GM12878 (cell line): ENCODE measurements at regions not wholly inside any gene's neighbourhood (a gene's known extent, or its start where the extent isn't known, plus 50 kb on each side); places are given as distances from the start of the nearest gene placed in this dataset.

Experiments used
- ATAC-seq: fragments of 200-7000 bp; cut with Tn5 transposase; 3 replicates; pipeline ENCODE4 v1.9.1; 2020; ENCODE audit warnings: mild to moderate bottlenecking, moderate library complexity
- BruUV-seq: library from RNA; stranded (reverse); fragments of 400-500 nt; replicated peaks from 2 replicates; lab custom pipeline; 2021; lab: Mats Ljungman, UMichigan
- CTCF ChIA-PET: fragments of 300-600 bp; sonication (Branson Sonifier 250); formaldehyde crosslinking; extraction: SDS; loops from one replicate; lab custom pipeline; 2021; ENCODE audit warnings: inconsistent platforms; lab: Yijun Ruan, JAX
- POLR2A ChIA-PET: fragments of 350-600 bp; formaldehyde crosslinking; extraction: SDS; loops from one replicate; lab custom pipeline; 2021; ENCODE audit warnings: inconsistent platforms; lab: Charles Lee
- RAD21 ChIA-PET: fragments of 300-600 bp; sonication (Branson Sonifier 250); formaldehyde crosslinking; loops from one replicate; lab custom pipeline; 2023; ENCODE audit warnings: antibody characterized with exemption; ENCODE audit not compliant: unreplicated experiment; lab: Charles Lee
- SMC1A ChIA-PET: fragments of 300-600 bp; sonication (Branson Sonifier 250); formaldehyde crosslinking; loops from one replicate; lab custom pipeline; 2023; ENCODE audit not compliant: unreplicated experiment, uncharacterized antibody; lab: Charles Lee
- DNase-seq: peaks from one replicate; pipeline ENCODE4 v3.0.0-alpha.2; 2011; ENCODE audit warnings: low read depth, low spot score
- FAIRE-seq: peaks from 3 replicates; lab custom pipeline; 2011; peaks lifted over from hg19 to GRCh38; lab: Jason Lieb, UNC
- H2AFZ ChIP-seq: 2 replicates; pipeline ENCODE4 v1.6.0; 2011; ENCODE audit warnings: low read depth, low read length, control low read depth; ENCODE audit not compliant: control insufficient read depth
- H3K27ac ChIP-seq: 2 replicates; pipeline ENCODE4 v1.5.1; 2011; ENCODE audit warnings: control low read depth; ENCODE audit not compliant: control insufficient read depth, insufficient read depth
- H3K27me3 ChIP-seq, 2 experiments: replicated peaks in 1 of 2; 2 replicates each; pipeline versions ENCODE4 v1.6.0 to v1.6.1; 2011; ENCODE audit warnings: low read length in 1 of 2; ENCODE audit not compliant: control insufficient read depth in 2 of 2, insufficient read depth in 2 of 2
- H3K36me3 ChIP-seq, 2 experiments: 2 replicates each; pipeline ENCODE4 v1.5.1; 2011; ENCODE audit warnings: low read length in 1 of 2; ENCODE audit not compliant: control insufficient read depth in 2 of 2, insufficient read depth in 2 of 2
- H3K4me1 ChIP-seq: 2 replicates; pipeline ENCODE4 v1.6.1; 2011; ENCODE audit warnings: mild to moderate bottlenecking, low read length, moderate library complexity, mixed read lengths; ENCODE audit not compliant: control insufficient read depth, insufficient read depth
- H3K4me2 ChIP-seq: 2 replicates; pipeline ENCODE4 v1.6.0; 2011; ENCODE audit warnings: control low read depth; ENCODE audit not compliant: control insufficient read depth, insufficient read depth
- H3K4me3 ChIP-seq: fragments of 200-600 bp; sonication (generic); 2 replicates; pipeline ENCODE4 v1.5.1; 2016
- H3K79me2 ChIP-seq: 2 replicates; pipeline ENCODE4 v1.6.0; 2011; ENCODE audit warnings: low read length; ENCODE audit not compliant: control insufficient read depth, insufficient read depth
- H3K9ac ChIP-seq: 2 replicates; pipeline ENCODE4 v1.8.0; 2011; ENCODE audit warnings: low read length, control low read depth, mixed read lengths; ENCODE audit not compliant: control insufficient read depth, insufficient read depth
- H3K9me3 ChIP-seq: replicated peaks from 3 replicates; pipeline ENCODE4 v1.5.1; 2011; ENCODE audit warnings: mild to moderate bottlenecking, low read length; ENCODE audit not compliant: control insufficient read depth, insufficient read depth
- H4K20me1 ChIP-seq: 2 replicates; pipeline ENCODE4 v1.6.0; 2011; ENCODE audit not compliant: control insufficient read depth, insufficient read depth
- CEBPB ChIP-seq, 2 experiments: fragments of 150-350 bp in 1 of 2; IDR thresholded peaks; 2 replicates each; pipeline ENCODE4 v1.6.1; 2012 to 2014; ENCODE audit warnings: low read depth in 2 of 2, low read length in 2 of 2, borderline replicate concordance in 1 of 2, inconsistent platforms in 1 of 2
- LARP7 ChIP-seq: fragments of 450-650 bp; IDR thresholded peaks from 2 replicates; pipeline ENCODE4 v1.6.1; 2017; ENCODE audit warnings: mild to moderate bottlenecking
- MXI1 ChIP-seq: fragments of 150-350 bp; IDR thresholded peaks from 2 replicates; pipeline ENCODE4 v1.6.1; 2011; ENCODE audit warnings: low read depth, mild to moderate bottlenecking, inconsistent platforms, low read length, improper control_type of control experiment
- RBBP5 ChIP-seq: fragments of 200-600 bp; sonication (generic); conservative IDR thresholded peaks from 2 replicates; pipeline ENCODE4 v1.6.1; 2016
- SMC3 ChIP-seq: IDR thresholded peaks from 2 replicates; pipeline ENCODE4 v1.6.1; 2011; ENCODE audit warnings: low read length, improper control_type of control experiment, borderline replicate concordance
- WGBS: methylation state at CpG from one replicate; pipeline ENCODE4 v1.1.6; 2016; ENCODE audit warnings: low lambda C conversion rate; ENCODE audit not compliant: insufficient replicate concordance, insufficient coverage; ENCODE audit errors: missing lambda C conversion rate; 5-methylcytosine and 5-hydroxymethylcytosine counted together
- in situ Hi-C: fragments of 300-500 bp; cut with MboI; formaldehyde crosslinking; loops from 9 replicates; pipeline ENCODE4 v1.14.3; 2018; ENCODE audit warnings: mixed read lengths
- intact Hi-C: fragments of 100-400 bp; cut with micrococcal nuclease; formaldehyde crosslinking; loops from one replicate; pipeline ENCODE4 v1.14.2; 2022; ENCODE audit not compliant: unreplicated experiment
- TF ChIP-seq, protein P1 (sequence below): IDR thresholded peaks from 2 replicates; pipeline ENCODE4 v1.6.1; 2012; ENCODE audit warnings: low read length, inconsistent platforms

GRCh38 chr7:22931011-22931410 lies 82.9 kb downstream of the HYCC1 start:
- WGBS = 76% methylated on average over 3 of the region's 3 CpGs
- TF ChIP-seq CEBPB (IDR thresholded peaks at IDR 0.05; ENCODE audit: borderline replicate concordance in 1 of 2, low read depth in 2 of 2, low read length in 2 of 2) = no peak
- TF ChIP-seq MXI1 = no peak
- TF ChIP-seq LARP7 = no peak
- no peak for TF ChIP-seq RBBP5
- TF ChIP-seq, protein P1, sequence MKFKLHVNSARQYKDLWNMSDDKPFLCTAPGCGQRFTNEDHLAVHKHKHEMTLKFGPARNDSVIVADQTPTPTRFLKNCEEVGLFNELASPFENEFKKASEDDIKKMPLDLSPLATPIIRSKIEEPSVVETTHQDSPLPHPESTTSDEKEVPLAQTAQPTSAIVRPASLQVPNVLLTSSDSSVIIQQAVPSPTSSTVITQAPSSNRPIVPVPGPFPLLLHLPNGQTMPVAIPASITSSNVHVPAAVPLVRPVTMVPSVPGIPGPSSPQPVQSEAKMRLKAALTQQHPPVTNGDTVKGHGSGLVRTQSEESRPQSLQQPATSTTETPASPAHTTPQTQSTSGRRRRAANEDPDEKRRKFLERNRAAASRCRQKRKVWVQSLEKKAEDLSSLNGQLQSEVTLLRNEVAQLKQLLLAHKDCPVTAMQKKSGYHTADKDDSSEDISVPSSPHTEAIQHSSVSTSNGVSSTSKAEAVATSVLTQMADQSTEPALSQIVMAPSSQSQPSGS = no peak
- H3K27me3 ChIP-seq = no peaks in the 10 kb centered on the region
- DNase-seq (no peak), FAIRE-seq (no peak), ATAC-seq (no peak)
- no peak overlapping the region for H3K4me2 ChIP-seq
- no TSS peak for BruUV-seq
- RAD21 ChIA-PET = no interaction called here
- no peaks in the 10 kb centered on the region for H4K20me1 ChIP-seq
- no peaks in the 10 kb centered on the region for H3K79me2 ChIP-seq
- H3K9me3 ChIP-seq = no peaks in the 10 kb centered on the region; the same call in 2 of the 3 replicates
- POLR2A ChIA-PET = interaction anchor here (0.6 kb wide), 1 partner anchor 12 kb away, joined by 5 read pairs; no protein-coding TSS in a partner anchor
- intact Hi-C loops = no loop called here
- no peaks in the 10 kb centered on the region for H3K4me1 ChIP-seq
- H2AFZ ChIP-seq = no peak overlapping the region
- CTCF ChIA-PET = no interaction called here
- H3K9ac ChIP-seq = no peak overlapping the region
- SMC1A ChIA-PET = no interaction called here
- H3K27ac ChIP-seq = no peak overlapping the region
- no peaks in the 10 kb centered on the region for H3K36me3 ChIP-seq
- H3K4me3 ChIP-seq = no peak overlapping the region
- in situ Hi-C loops = no loop called here

GRCh38 chr7:22922307-22922706 lies 91.6 kb downstream of the HYCC1 start:
- no TSS peak for BruUV-seq
- Histone ChIP-seq H4K20me1 (no peaks in the 10 kb centered on the region), H3K9me3 (no peaks in the 10 kb centered on the region; the same call in 2 of the 3 replicates), H3K4me2 (no peak overlapping the region), H3K4me3 (no peak overlapping the region), H3K4me1 (no peaks in the 10 kb centered on the region), H3K79me2 (no peaks in the 10 kb centered on the region), H3K27me3 (no peaks in the 10 kb centered on the region), H2AFZ (no peak overlapping the region), H3K36me3 (no peaks in the 10 kb centered on the region), H3K9ac (no peak overlapping the region), H3K27ac (no peak overlapping the region)
- WGBS = 100% methylated on average over 2 of the region's 2 CpGs
- ChIA-PET POLR2A (no interaction called here), SMC1A (no interaction called here), CTCF (no interaction called here), RAD21 (interaction anchor here (0.6 kb wide), 1 partner anchor 49 kb away, joined by 5 read pairs; no protein-coding TSS in a partner anchor)
- DNase-seq (no peak), FAIRE-seq (no peak), ATAC-seq (no peak)
- intact Hi-C loops (no loop called here), in situ Hi-C loops (no loop called here)
- TF ChIP-seq SMC3 = no peak
